AG04449 (cell line): ENCODE measurements at regions not wholly inside any gene's neighbourhood (a gene's known extent, or its start where the extent isn't known, plus 50 kb on each side); places are given as distances from the start of the nearest gene placed in this dataset.
A peak's percentile ranks its signal among the peaks of the same experiment; 100 is the strongest.

Experiments used
- CTCF ChIA-PET: fragments of 350-600 bp; formaldehyde crosslinking; extraction: SDS; loops from one replicate; lab custom pipeline; 2021; ENCODE audit warnings: antibody characterized with exemption; lab: Yijun Ruan, JAX
- POLR2A ChIA-PET: fragments of 400-600, 350-600 bp; formaldehyde crosslinking; extraction: SDS; loops from one replicate; lab custom pipeline; 2020; ENCODE audit warnings: antibody characterized with exemption, inconsistent platforms; lab: Yijun Ruan, JAX
- DNase-seq: peaks from one replicate; pipeline ENCODE4 v3.0.0-alpha.2; 2010; ENCODE audit warnings: low read depth, low spot score
- H3K4me3 ChIP-seq: 2 replicates; pipeline ENCODE4 v1.5.1; 2011; ENCODE audit warnings: low read depth, mild to moderate bottlenecking, control low read depth, low read length
- TF ChIP-seq, protein P1 (sequence below): IDR thresholded peaks from one replicate; pipeline ENCODE4 v1.5.1; 2011; ENCODE audit warnings: mild to moderate bottlenecking, moderate library complexity, low read length, control low read depth, inconsistent platforms; ENCODE audit not compliant: insufficient read depth; ENCODE audit errors: missing control alignments

GRCh38 chr1:234726359-234726943 is 116.5 kb upstream of the IRF2BP2 start:
- CTCF ChIA-PET, result interaction anchor here (1.2 to 1.6 kb wide), 2 partner anchors 104 to 358 kb away, joined by 3 to 4 read pairs; no protein-coding TSS in a partner anchor

DNA sequence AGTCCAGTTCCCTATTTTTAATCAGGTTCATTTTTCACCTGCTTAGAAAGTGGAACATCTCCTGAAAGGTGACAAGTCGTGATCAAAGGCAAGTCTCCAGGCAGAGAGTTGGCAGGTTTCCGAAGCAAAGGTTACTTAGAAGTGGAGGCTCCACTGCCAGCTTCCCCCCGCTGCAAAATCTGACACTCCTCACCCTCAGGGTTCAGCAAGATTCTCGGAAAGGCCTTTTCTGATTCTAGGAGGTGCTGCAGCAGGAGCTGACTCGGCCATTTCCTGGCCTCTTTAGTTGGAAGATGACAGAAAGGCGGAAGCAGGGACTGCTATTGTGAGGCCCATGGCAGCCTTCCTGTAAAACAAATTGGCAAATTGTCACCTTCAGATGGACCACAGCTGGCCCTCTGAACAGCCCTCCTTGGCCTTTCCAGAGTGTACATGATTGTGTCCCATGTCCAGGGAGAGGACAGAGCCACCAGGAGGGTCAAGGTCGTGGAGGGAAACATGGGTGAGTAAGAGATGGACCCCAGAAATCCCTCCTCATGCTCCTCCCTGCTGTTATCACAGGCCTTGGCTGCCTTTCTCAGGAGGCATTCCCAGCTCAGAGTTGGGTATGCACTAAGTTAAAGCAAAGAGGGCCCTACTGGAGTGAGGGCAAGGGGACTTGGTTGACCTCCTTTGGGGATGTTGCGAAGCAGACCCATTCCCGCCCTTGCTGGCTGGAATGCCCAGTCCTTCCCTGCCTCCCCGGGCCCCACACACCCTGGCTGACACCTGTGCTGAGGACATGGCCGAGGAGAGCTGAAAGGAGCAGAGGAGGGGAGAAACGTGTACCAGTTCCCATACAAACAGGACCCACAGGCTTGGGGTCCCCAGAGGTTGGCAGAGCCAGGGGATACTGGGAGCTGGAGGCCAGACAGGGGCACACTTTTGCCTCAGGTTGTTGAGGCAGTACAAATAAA is 115.5 kb upstream of the IRF2BP2 start:
- H3K4me3 ChIP-seq, result no peak overlapping the region
- DNase-seq, result no peak
- TF ChIP-seq, protein P1, sequence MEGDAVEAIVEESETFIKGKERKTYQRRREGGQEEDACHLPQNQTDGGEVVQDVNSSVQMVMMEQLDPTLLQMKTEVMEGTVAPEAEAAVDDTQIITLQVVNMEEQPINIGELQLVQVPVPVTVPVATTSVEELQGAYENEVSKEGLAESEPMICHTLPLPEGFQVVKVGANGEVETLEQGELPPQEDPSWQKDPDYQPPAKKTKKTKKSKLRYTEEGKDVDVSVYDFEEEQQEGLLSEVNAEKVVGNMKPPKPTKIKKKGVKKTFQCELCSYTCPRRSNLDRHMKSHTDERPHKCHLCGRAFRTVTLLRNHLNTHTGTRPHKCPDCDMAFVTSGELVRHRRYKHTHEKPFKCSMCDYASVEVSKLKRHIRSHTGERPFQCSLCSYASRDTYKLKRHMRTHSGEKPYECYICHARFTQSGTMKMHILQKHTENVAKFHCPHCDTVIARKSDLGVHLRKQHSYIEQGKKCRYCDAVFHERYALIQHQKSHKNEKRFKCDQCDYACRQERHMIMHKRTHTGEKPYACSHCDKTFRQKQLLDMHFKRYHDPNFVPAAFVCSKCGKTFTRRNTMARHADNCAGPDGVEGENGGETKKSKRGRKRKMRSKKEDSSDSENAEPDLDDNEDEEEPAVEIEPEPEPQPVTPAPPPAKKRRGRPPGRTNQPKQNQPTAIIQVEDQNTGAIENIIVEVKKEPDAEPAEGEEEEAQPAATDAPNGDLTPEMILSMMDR, result no peak
- CTCF ChIA-PET, result interaction anchor here (1.0 to 1.7 kb wide), 5 partner anchors 103 to 365 kb away, joined by 3 to 6 read pairs (median 3); no protein-coding TSS in a partner anchor
- POLR2A ChIA-PET, result interaction anchor here (4.6 kb wide), 1 partner anchor 114 kb away, joined by 95 read pairs; the partner anchor contains the start of gene IRF2BP2

More at GRCh38 chr1:234726359-234726943, 116.5 kb upstream of the IRF2BP2 start:
- TF ChIP-seq, protein P1, result no peak
- no peak for DNase-seq
- no peak overlapping the region for H3K4me3 ChIP-seq
- POLR2A ChIA-PET, result no interaction called here

DNA sequence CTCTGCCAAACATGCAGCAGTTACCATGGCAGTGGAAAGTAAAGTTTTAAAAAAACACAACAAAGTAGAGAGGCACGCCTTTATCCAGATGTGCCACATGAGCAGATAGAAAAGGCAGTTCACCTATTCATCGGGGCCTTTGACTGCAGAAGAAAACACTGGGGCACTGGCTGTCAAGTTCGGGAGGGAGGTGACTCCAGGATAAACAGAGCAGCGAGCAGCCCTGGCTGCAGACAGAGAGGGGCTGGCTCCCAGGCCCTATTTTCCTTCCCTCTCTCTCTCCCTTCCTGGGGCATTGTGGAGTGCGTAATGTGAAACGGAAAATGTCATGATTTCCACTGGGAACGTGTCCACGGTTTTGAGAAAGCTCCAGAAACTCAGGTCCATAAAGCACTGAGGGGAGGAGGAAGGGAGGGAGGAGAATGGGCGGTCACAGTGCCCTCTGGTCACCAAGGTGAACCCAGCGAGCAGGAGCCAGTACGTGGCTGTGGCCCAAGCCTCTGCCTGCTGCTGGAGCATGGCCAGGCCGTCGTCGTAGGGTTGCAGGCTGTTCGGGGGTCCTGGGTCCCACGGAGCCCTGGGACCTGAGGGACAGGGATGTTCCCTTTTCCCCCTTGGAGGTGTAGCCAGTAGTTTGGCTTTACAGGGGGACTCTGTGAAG is 114.7 kb upstream of the IRF2BP2 start:
- TF ChIP-seq, protein P1, result no peak
- CTCF ChIA-PET, result interaction anchor here (1.0 to 1.7 kb wide), 8 partner anchors 113 to 369 kb away, joined by 3 to 8 read pairs (median 4); no protein-coding TSS in a partner anchor
- H3K4me3 ChIP-seq, result peak overlapping the region; percentile 42
- DNase-seq, result no peak
- POLR2A ChIA-PET, result interaction anchor here (0.6 to 4.6 kb wide), 28 partner anchors 13 to 412 kb away, joined by 3 to 95 read pairs (median 6); partner anchors contain the start of gene IRF2BP2

GRCh38 chr1:234722904-234723720 is 113.1 kb upstream of the IRF2BP2 start:
- ChIA-PET CTCF (interaction anchor here (0.7 to 2.1 kb wide), 11 partner anchors 94 to 370 kb away, joined by 3 to 8 read pairs (median 4); no protein-coding TSS in a partner anchor), POLR2A (interaction anchor here (0.7 to 4.6 kb wide), 24 partner anchors 22 to 344 kb away, joined by 3 to 95 read pairs (median 6); partner anchors contain the start of gene IRF2BP2)
- DNase-seq, result peak; percentile 69
- peak overlapping the region; percentile 23 for H3K4me3 ChIP-seq
- TF ChIP-seq, protein P1, result no peak

DNA sequence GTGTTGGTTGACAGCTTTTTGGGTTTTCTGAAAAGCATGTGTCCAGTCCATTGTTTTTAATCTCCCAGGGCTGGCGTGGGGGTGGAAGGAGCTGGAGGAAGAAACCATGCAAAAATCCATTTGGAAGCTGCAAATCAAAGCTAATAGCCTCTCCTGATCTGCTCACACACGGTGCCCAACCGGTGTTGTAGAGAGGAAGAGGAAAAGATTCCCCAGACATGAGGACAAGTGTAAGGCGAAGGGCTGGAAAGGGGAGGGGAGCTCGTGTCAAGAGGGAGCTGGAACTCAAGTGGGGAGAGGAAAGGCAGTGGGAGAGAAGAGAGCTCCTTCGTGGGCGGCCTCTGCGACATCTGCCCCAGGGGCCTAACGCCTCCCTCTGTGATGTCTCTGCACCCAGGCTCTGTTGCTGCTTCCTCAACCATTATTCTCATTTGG is 112.3 kb upstream of the IRF2BP2 start:
- no peak overlapping the region for H3K4me3 ChIP-seq
- ChIA-PET POLR2A (interaction anchor here (0.7 to 4.6 kb wide), 5 partner anchors 102 to 212 kb away, joined by 3 to 95 read pairs (median 4); partner anchors contain the start of gene IRF2BP2), CTCF (interaction anchor here (0.8 to 2.1 kb wide), 7 partner anchors 109 to 362 kb away, joined by 3 to 7 read pairs (median 5); partner anchors contain the start of gene IRF2BP2)
- TF ChIP-seq, protein P1, result no peak
- no peak for DNase-seq
